ENCODE measurements at regions not wholly inside any gene's neighbourhood (a gene's known extent, or its start where the extent isn't known, plus 50 kb on each side); places are given as distances from the start of the nearest gene placed in this dataset.

GRCh38 chr6:92371211-92372208 lies 1047.8 kb downstream of the EPHA7 start:
- DNase-seq (ENCODE audit: low read depth), result no peak

DNA sequence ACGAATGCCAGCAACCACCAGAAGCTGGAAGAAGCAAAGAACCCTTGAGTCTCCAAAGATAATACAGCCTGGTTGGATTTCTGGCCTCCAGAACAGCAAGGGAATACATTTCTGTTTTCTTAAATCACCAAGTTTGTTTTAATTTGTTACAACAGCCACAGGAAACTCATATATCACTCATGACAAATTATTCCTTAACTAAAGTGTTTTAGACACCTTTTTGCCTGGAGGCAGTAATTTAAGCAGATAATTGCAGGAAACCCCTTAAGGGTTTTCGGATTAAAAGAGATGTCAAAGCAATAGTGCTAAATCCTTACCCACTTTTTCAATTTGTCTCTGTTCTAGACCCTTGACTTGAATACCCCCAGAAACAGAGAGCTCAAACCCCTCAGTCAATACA lies 1050.0 kb downstream of the EPHA7 start:
- DNase-seq (ENCODE audit: low read depth), result no peak

DNA sequence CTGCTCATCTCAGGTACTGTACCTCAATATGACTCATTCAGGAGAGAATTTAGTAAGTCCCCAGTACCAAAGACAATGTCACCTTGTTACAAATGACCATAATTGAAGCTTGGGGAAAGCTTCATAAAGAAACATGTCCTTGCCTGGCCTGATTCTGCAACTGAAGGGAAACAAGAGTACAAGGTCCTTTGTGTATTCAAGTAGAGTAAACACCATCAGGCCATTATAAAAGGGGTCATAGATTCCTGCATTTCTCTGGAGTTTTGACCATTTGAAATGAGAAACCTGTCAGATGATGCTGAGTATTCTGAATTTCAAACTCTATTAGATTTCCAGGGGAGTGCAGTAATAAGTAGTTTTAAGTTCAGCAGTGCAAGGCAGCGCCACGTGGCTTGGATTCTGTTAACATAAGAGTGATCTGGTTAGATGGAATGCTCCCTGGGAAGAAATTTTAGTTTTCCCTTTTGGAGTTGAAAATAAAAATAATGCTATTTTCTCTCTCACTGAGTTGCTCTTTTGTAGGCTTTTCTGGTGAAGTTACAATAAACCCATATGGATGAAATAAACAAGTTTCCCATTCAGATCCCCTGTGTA lies 1054.3 kb downstream of the EPHA7 start:
- DNase-seq (ENCODE audit: low read depth), result no peak

DNA sequence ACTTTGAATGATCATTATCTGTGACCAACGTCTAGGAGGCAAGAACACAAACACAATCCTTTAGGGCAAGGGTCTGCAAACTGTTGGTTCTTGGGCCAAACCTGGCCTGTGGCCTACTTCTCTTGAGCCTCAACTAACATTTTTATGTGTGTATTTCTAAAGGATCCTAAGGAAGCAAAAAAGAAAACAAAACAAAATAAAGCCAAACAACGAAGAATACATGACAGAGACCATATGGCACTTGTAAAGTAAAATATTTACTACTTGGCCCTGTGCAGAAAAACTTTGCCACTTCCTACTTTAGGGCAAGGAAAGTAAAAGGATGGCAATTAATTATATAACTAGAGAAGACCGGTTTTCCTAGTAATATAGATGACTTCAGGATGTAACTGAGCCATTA lies 1056.2 kb downstream of the EPHA7 start:
- DNase-seq (ENCODE audit: low read depth), result no peak

DNA sequence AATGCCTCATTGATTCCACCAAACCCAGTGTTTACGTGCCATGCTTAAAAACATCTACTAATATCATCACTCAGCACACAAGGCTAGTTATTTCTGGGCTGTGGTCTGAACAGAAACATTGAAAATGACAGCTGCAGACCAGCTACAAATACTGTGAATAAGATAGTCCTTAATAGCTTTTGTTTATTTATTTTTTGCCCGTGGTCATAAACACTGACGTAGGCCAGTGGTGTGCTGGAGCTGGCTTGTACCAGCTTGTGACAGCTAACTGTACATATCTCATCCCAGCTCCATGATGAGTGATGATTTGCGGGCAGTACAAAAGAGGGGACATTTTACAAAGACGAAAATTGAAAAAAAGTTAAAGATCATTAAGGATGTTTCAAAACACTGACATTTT lies 1057.0 kb downstream of the EPHA7 start:
- DNase-seq (ENCODE audit: low read depth), result no peak

- DNase-seq (ENCODE audit: low read depth), result no peak
Observed at GRCh38 chr6:92361990-92362389, 1057.4 kb downstream of the EPHA7 start.

- no peak for DNase-seq (ENCODE audit: low read depth)
Observed at GRCh38 chr6:92354270-92354829, 1065.0 kb downstream of the EPHA7 start.

DNA sequence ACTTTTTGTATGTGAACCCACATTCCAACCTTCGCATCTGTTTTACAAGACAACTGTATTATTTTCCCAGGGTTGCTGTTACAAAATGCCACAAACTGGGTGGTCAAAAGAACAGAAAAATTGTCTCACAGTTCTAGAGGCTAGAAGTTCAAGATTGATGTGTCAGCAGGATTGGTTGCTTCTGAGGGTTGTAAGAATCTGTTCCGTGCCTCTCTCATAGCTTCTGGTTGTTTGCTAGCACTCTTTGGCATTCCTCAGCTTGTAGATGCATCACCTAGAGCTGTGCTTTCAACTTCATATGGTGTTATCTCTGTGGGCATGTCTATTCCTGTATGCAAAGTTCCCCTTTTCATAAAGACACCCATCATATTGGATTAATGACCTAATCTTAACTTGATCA lies 1067.2 kb downstream of the EPHA7 start:
- DNase-seq (ENCODE audit: low read depth), result no peak

DNA sequence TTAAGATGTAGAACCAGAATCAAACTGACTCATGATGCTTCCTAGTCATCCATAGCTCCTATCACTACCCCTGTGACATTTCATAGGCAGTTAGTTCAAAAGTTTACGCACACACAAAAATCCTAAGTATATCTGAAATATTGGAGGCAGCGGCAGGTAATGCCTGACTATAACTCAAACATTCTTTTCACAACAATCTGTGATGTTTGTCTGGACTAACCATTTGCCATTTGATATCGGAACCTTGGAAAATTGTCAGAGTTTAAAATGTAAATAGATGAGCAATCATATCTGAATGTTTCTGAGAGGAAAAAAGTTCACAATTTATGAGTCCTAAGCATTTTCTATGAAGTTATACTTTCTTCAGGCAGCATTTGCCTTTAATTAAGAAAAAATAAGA lies 1078.2 kb downstream of the EPHA7 start:
- DNase-seq (ENCODE audit: low read depth), result no peak

DNA sequence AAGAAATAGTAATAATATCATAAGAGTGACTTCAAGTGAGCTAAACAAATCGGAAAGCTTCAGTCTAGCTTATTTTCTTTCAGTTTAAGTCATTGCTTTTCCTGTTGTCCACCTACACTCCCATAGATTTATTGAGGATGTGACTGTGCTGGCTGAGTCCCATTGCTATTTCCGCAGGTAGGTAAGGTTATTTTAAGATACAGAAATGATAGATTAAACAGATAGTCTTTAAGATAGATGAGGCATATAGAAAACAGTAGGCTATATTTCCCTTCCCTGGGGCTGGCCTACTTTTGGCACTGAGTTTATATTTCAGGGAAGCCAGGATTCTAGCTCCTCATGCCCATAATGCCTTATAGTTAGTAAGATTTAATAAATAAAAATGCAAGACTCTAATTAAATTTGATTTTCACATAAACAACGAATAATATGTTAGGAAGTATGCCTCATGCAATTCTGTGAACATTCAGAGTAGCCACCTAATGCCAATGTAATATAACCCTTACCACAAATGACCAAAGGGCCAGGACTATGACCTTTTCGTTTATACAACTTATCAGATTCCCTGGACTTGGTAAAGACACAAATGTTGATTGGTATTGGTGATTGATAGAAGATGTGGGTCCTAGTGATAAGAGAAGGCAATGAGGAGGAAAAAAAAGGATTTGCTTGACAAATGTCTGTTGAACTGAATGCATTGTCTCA lies 1079.3 kb downstream of the EPHA7 start:
- DNase-seq (ENCODE audit: low read depth), result no peak

GRCh38 chr6:92337571-92337970 lies 1081.8 kb downstream of the EPHA7 start:
- no peak for DNase-seq (ENCODE audit: low read depth)

DNA sequence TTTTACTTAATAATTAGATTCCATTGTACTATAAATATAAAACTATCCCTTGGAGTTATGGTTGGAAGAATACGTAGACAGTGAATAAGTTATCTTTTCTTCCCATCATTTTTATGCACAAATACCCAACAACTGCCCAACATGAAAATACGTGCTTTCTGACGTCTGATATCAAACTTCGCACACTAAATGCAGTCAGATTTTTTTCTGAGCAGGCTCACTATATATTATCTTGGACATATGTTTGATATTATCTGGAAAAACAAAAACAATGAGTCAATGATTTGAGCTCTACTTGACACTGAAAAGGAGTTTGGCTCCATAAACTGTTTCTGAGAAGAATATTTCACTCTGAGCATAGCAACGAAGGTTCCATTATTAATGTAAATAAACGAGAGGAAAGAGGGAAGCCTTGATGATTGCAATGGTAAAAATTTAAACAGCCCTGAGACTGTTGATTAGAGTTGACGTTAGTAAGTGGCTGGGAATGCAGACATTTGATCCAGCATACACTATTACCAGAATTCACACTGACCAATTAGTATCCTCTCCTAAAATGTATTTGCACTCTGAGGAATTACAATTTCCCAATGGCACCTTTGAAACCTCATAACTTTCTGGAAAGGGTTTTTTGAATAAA lies 1090.0 kb downstream of the EPHA7 start:
- DNase-seq (ENCODE audit: low read depth), result no peak

GRCh38 chr6:92315312-92315711 lies 1104.0 kb downstream of the EPHA7 start:
- DNase-seq (ENCODE audit: low read depth), result no peak

DNA sequence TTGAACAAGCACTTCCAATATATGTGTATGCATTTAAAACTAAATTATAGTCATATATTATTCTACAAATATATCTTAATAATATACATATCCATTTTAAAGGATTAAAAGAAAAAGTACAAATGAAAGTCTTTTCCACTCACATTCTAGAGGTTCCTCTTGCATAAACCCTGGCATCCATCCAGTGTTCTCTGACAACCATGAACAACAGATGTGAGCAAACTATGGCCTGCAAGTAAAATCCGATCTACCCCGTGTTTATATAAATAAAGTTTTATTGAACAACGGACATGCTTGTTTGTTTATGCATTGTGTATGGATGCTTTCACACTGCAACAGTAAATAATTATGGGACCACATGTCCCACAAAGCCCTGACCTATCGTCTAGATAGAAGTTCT lies 1122.3 kb downstream of the EPHA7 start:
- no peak for DNase-seq (ENCODE audit: low read depth)

GRCh38 chr6:92292067-92292466 lies 1127.3 kb downstream of the EPHA7 start:
- no peak for DNase-seq (ENCODE audit: low read depth)

DNA sequence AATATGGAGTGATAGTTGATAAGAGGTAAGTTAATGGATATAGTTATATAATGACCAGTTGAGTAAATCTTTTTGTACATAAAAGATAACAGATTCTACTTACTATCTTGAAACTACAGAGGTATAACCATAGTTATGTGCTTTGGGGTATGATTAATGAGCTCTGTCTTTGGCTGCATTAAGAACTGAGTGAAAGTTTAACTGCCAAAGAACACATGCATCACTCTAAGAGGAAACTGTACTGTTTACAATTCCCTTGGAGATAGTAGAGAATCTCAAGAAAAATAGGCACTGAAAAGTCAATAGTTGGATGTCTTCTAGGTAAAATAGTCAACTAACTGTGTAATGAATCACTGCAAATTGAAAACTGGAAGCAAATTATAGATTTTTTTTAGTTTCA lies 1129.5 kb downstream of the EPHA7 start:
- DNase-seq (ENCODE audit: low read depth), result no peak

DNA sequence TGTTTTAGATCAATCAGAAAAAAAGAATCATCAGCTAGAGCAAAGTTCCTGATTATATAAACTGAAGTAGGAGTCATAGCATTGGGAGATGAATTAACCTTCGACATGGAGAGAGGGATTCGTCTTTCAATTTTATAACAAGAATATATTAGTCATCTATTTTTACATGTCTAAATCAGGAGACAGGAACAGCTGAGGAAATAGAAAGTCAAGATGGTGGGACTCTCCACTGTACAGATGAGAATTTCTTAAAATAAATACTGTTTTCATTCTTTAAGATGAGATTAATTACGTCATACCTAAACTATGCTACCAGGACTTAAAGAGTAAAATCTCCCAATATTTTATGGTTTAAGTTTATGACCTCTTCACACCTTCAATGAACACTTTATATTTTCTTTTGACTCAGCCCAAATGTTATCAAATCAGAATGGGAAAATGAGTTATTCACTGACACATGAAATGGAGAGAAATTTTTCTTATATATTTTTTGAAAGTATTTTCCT lies 1137.7 kb downstream of the EPHA7 start:
- DNase-seq (ENCODE audit: low read depth), result no peak

GRCh38 chr6:92275150-92275549 lies 1144.2 kb downstream of the EPHA7 start:
- DNase-seq (ENCODE audit: low read depth), result no peak

DNA sequence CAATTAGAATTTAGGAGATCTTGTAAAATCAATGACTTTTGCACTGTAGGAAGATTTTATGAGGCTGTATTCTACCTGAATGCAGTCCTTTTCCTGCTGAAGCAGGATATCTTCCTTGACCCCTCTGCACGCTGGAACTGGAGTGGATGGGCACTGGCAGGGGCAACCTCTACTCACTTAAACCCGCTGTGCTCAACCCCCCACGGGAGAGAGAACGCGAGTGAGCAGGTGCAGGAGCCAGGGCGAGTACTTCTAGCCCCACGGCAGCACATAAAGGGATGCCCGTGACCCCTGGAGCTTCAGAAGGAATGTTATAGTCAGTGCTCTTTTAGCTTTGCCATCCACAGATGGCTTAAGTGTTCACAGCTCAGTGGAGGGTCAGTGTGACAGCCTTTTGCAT lies 1144.8 kb downstream of the EPHA7 start:
- DNase-seq (ENCODE audit: low read depth), result no peak

DNA sequence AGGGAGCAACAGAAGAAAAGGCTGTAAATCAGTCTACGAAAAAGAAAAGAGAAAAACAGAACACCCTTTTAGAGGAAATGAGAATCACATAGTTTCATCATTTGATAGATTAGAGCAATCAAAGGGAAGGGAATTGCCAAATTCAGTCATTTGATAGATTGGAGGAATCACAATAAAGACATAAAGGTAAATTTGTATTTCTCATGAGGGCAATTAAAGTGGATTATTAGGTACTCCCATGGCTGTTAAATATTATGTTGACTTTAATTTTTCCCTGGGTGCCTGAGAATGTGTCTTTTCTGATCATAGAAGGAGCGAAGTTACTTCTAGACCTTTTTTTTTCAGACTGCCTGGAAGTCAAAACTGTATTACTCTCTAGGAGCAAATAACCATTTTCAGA lies 1145.7 kb downstream of the EPHA7 start:
- no peak for DNase-seq (ENCODE audit: low read depth)

- DNase-seq (ENCODE audit: low read depth), result no peak
Observed at GRCh38 chr6:92271091-92271490, 1148.3 kb downstream of the EPHA7 start.

DNA sequence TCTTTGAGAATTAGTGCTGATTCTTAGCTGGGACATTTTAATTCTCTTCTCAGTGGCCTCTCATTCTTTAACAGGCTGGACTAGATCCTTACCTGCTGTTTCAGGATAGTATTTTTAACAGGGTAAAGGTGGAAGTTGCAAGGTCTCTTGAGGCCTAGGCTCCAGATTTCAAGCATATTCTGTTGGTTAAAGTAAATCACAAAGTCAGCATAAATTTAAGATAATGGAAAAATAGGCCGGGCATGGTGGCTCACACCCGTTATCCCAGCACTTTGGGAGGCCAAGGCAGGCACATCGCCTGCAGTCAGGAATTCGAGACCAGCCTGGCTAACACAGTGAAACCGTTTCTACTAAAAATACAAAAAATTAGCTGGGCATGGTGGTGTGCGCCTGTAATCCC lies 1149.0 kb downstream of the EPHA7 start:
- DNase-seq (ENCODE audit: low read depth), result no peak

Data from HS-5 (cell line).